K562 (cell line): ENCODE measurements at regions not wholly inside any gene's neighbourhood (a gene's known extent, or its start where the extent isn't known, plus 50 kb on each side); places are given as distances from the start of the nearest gene placed in this dataset.

Experiments
- ATAC-seq: fragments of 200-7000 bp; cut with Tn5 transposase; 3 replicates; pipeline ENCODE4 v1.9.1; 2020; ENCODE audit warnings: moderate library complexity
- BruUV-seq: library from RNA; stranded (reverse); fragments of 400-500 nt; replicated peaks from 2 replicates; lab custom pipeline; 2021; lab: Mats Ljungman, UMichigan
- CTCF ChIA-PET: fragments of 300-600 bp; formaldehyde crosslinking; extraction: SDS; loops from one replicate; lab custom pipeline; 2021; ENCODE audit warnings: low intra/inter-chr PET ratio; lab: Yijun Ruan, JAX
- POLR2A ChIA-PET: fragments of 300-600, 350-650 bp; sonication (Branson Sonifier 250); formaldehyde crosslinking; extraction: SDS; loops from one replicate; lab custom pipeline; 2021; ENCODE audit warnings: antibody characterized with exemption, inconsistent platforms; lab: Yijun Ruan, JAX
- DNase-seq, 4 experiments: peaks; one replicate each; pipeline versions ENCODE4 v3.0.0 to v3.0.0-alpha.2; 2011 to 2018; ENCODE audit warnings: low spot score in 3 of 4, mixed read lengths in 3 of 4; ENCODE audit errors: extremely low read depth in 1 of 4
- FAIRE-seq: peaks from 2 replicates; lab custom pipeline; 2011; peaks lifted over from hg19 to GRCh38; lab: Jason Lieb, UNC
- H2AFZ ChIP-seq: 2 replicates; pipeline ENCODE4 v1.6.0; 2011; ENCODE audit warnings: low read depth, low read length, control low read depth, inconsistent platforms
- H3K27ac ChIP-seq: fragments of 200-600 bp; 3 replicates; pipeline ENCODE4 v1.8.0; 2011; ENCODE audit warnings: low read depth, mild to moderate bottlenecking, control low read depth, inconsistent platforms, low read length, moderate library complexity, mixed read lengths; ENCODE audit errors: extremely low read depth
- H3K27me3 ChIP-seq, 2 experiments: fragments of 300-600 bp in 1 of 2; 2 replicates in 1 of 2; 3 replicates in 1 of 2; pipeline versions ENCODE4 v1.6.0 to v1.8.0; 2011; ENCODE audit warnings: inconsistent platforms in 2 of 2, low read length in 2 of 2, mild to moderate bottlenecking in 1 of 2, mixed read lengths in 1 of 2, moderate library complexity in 1 of 2; ENCODE audit not compliant: control insufficient read depth in 2 of 2, insufficient read depth in 2 of 2
- H3K36me3 ChIP-seq: fragments of 300-600 bp; 3 replicates; pipeline ENCODE4 v1.8.0; 2011; ENCODE audit warnings: mild to moderate bottlenecking, low read length, inconsistent platforms; ENCODE audit not compliant: control insufficient read depth, insufficient read depth
- H3K4me1 ChIP-seq, 2 experiments: fragments of 200-600 bp in 1 of 2; replicated peaks in 1 of 2; 2 replicates in 1 of 2; 3 replicates in 1 of 2; pipeline versions ENCODE4 v1.5.1 to v1.8.0; 2011; ENCODE audit warnings: inconsistent platforms in 2 of 2, low read length in 2 of 2, mild to moderate bottlenecking in 1 of 2, mixed read lengths in 1 of 2, moderate library complexity in 1 of 2; ENCODE audit not compliant: control insufficient read depth in 2 of 2, insufficient read depth in 2 of 2
- H3K4me2 ChIP-seq: 2 replicates; pipeline ENCODE4 v1.6.1; 2011; ENCODE audit warnings: low read length, control low read depth, inconsistent platforms, mixed read lengths; ENCODE audit not compliant: insufficient read depth
- H3K4me3 ChIP-seq: fragments of 200-600 bp; sonication (generic), shearing (Covaris generic); 2 replicates; pipeline ENCODE4 v1.5.1; 2016; ENCODE audit warnings: control low read depth, inconsistent platforms
- H3K79me2 ChIP-seq: fragments of 200-600 bp; 3 replicates; pipeline ENCODE4 v1.8.0; 2011; ENCODE audit warnings: low read length, inconsistent platforms; ENCODE audit not compliant: control insufficient read depth, insufficient read depth
- H3K9ac ChIP-seq, 2 experiments: 2 replicates each; pipeline versions ENCODE4 v1.6.0 to v1.6.1; 2011; ENCODE audit warnings: low read depth in 2 of 2, low read length in 2 of 2, control low read depth in 1 of 2, inconsistent platforms in 1 of 2, mild to moderate bottlenecking in 1 of 2, mixed read lengths in 1 of 2; ENCODE audit not compliant: insufficient read depth in 1 of 2
- H3K9me1 ChIP-seq: one replicate; pipeline ENCODE4 v1.6.0; 2011; ENCODE audit warnings: inconsistent platforms, mild to moderate bottlenecking, low read length, moderate library complexity; ENCODE audit not compliant: control insufficient read depth, insufficient read depth
- H3K9me3 ChIP-seq: replicated peaks from 2 replicates; pipeline ENCODE4 v1.5.1; 2011; ENCODE audit warnings: low read depth, low read length, inconsistent platforms; ENCODE audit not compliant: control insufficient read depth, insufficient read depth
- H4K20me1 ChIP-seq: replicated peaks from 2 replicates; pipeline ENCODE4 v1.6.1; 2011; ENCODE audit warnings: low read length, inconsistent platforms, mixed read lengths; ENCODE audit not compliant: control insufficient read depth, insufficient read depth
- BCOR ChIP-seq: fragments of 450-650 bp; IDR thresholded peaks from 2 replicates; pipeline ENCODE4 v1.6.1; 2016
- CTCFL ChIP-seq: IDR thresholded peaks from 2 replicates; pipeline ENCODE4 v1.6.1; 2011; ENCODE audit warnings: borderline replicate concordance, low read depth, mild to moderate bottlenecking, moderate library complexity, low read length; ENCODE audit not compliant: insufficient read depth, poor library complexity, severe bottlenecking
- FUS ChIP-seq: fragments of 200-400 bp; formaldehyde crosslinking; optimal IDR thresholded peaks from 2 replicates; pipeline ENCODE3; 2017; ENCODE audit warnings: low read depth, low read length
- HDAC1 ChIP-seq, 2 experiments: fragments of 450-650 bp; IDR thresholded peaks; 2 replicates each; pipeline ENCODE4 v1.6.1; 2016 to 2017; ENCODE audit warnings: inconsistent platforms in 1 of 2, mild to moderate bottlenecking in 1 of 2, moderate library complexity in 1 of 2
- HOXB6 ChIP-seq: fragments of 250-450 bp; sonication (Bioruptor Pico); IDR thresholded peaks from 2 replicates; pipeline ENCODE4 v1.5.1; 2022; ENCODE audit warnings: mild to moderate bottlenecking, borderline replicate concordance
- NFIX ChIP-seq: fragments of 250-450 bp; sonication (Bioruptor Pico); IDR thresholded peaks from 2 replicates; pipeline ENCODE4 v1.4.0; 2020; ENCODE audit warnings: low read depth, mild to moderate bottlenecking, moderate library complexity
- NFRKB ChIP-seq: fragments of 450-650 bp; IDR thresholded peaks from 2 replicates; pipeline ENCODE4 v1.6.1; 2016; ENCODE audit warnings: low read depth
- RBBP5 ChIP-seq: fragments of 200-600 bp; sonication (generic); IDR thresholded peaks from 2 replicates; pipeline ENCODE4 v1.6.1; 2012; ENCODE audit warnings: borderline replicate concordance, mild to moderate bottlenecking, low read length, control low read depth, inconsistent platforms; ENCODE audit not compliant: insufficient read depth, poor library complexity, severe bottlenecking
- SRSF1 ChIP-seq: fragments of 200-400 bp; formaldehyde crosslinking; IDR thresholded peaks from 2 replicates; pipeline ENCODE4 v1.6.1; 2017; ENCODE audit warnings: mild to moderate bottlenecking, low read depth, low read length, moderate library complexity
- U2AF2 ChIP-seq: fragments of 200-400 bp; formaldehyde crosslinking; optimal IDR thresholded peaks from 2 replicates; pipeline ENCODE3; 2017; ENCODE audit warnings: low read depth, mild to moderate bottlenecking, low read length
- ZNF445 ChIP-seq: fragments of 250-450 bp; sonication (Bioruptor Pico); IDR thresholded peaks from 2 replicates; pipeline ENCODE4 v1.4.0; 2020; ENCODE audit warnings: low read depth, mild to moderate bottlenecking, moderate library complexity
- ZNF766 ChIP-seq: fragments of 200-800 bp; sonication (Bioruptor generic); conservative IDR thresholded peaks from 2 replicates; pipeline ENCODE4 v1.6.1; 2016; ENCODE audit warnings: missing genetic modification characterization, missing compliant biosample characterization
- WGBS: fragments of 100-300 bp; shearing (Covaris generic); methylation state at CpG from one replicate; pipeline ENCODE4 v1.1.6; 2016; ENCODE audit warnings: low coverage, mixed read lengths; ENCODE audit not compliant: insufficient coverage; ENCODE audit errors: missing lambda C conversion rate; 5-methylcytosine and 5-hydroxymethylcytosine counted together
- in situ Hi-C: fragments of 300-500 bp; cut with MboI; formaldehyde crosslinking; loops from 4 replicates; pipeline ENCODE4 v1.15.0; 2018; ENCODE audit warnings: inconsistent platforms, mixed read lengths
- intact Hi-C: fragments of 100-400 bp; cut with micrococcal nuclease; formaldehyde crosslinking; loops from 2 replicates; pipeline ENCODE4 v1.14.2; 2022
- TF ChIP-seq, protein P1 (sequence below): fragments of 250-450 bp; sonication (Bioruptor Pico); IDR thresholded peaks from 2 replicates; pipeline ENCODE4 v1.5.0; 2021
- TF ChIP-seq, protein P2 (sequence below): fragments of 250-450 bp; sonication (Bioruptor Pico); IDR thresholded peaks from 2 replicates; pipeline ENCODE4 v1.8.0; 2021; ENCODE audit warnings: mild to moderate bottlenecking, moderate library complexity

DNA sequence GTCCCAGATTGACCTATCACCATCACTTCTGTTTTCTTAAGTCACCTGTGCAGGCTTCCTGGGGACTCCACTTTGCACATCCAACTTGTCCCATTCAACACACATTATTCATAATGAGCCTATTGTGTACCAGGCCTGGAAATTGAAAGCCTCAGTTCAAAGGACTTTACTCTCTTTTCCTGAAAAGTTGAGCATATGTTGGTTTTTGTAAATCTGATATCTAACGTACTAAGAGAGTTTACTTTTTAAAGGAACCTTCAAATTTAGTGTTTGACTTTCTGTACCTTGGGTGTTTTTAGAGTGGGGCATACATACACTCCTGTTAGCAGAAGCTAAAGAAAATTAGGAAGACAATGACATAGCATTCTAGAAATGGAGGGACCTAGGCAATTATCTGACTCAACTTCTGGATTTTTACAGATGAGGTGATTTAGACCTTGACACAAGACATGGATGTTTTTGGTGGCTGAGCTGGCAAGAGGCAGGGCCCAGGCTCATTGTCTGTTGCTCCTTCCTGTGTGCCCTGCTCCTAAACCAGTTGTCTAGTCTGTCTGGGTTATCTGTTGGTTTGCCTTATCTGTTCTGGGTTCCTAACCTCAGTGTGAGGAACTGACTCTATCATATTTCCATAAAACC is 336.5 kb downstream of the RPS6KC1 start (continued):
- TF ChIP-seq ZNF445 (CRISPR knock-in tag) = no peak

GRCh38 chr1:213388199-213388598 is 337.2 kb downstream of the RPS6KC1 start:
- FAIRE-seq (no peak), ATAC-seq (no peak), DNase-seq (no peak)
- in situ Hi-C loops (no loop called here), intact Hi-C loops (no loop called here)
- no peak for TF ChIP-seq SRSF1
- no peak for TF ChIP-seq NFRKB
- no peak for TF ChIP-seq ZNF766
- TF ChIP-seq, protein P1, sequence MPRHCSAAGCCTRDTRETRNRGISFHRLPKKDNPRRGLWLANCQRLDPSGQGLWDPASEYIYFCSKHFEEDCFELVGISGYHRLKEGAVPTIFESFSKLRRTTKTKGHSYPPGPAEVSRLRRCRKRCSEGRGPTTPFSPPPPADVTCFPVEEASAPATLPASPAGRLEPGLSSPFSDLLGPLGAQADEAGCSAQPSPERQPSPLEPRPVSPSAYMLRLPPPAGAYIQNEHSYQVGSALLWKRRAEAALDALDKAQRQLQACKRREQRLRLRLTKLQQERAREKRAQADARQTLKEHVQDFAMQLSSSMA = no peak
- TF ChIP-seq, protein P2, sequence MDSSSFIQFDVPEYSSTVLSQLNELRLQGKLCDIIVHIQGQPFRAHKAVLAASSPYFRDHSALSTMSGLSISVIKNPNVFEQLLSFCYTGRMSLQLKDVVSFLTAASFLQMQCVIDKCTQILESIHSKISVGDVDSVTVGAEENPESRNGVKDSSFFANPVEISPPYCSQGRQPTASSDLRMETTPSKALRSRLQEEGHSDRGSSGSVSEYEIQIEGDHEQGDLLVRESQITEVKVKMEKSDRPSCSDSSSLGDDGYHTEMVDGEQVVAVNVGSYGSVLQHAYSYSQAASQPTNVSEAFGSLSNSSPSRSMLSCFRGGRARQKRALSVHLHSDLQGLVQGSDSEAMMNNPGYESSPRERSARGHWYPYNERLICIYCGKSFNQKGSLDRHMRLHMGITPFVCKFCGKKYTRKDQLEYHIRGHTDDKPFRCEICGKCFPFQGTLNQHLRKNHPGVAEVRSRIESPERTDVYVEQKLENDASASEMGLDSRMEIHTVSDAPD (CRISPR knock-in tag) = no peak
- TF ChIP-seq U2AF2 = no peak
- TF ChIP-seq HDAC1 (IDR thresholded peaks at IDR 0.05) = no peak
- TF ChIP-seq RBBP5 = no peak
- no peak for TF ChIP-seq BCOR
- no peak for TF ChIP-seq NFIX
- TF ChIP-seq CTCFL = no peak
- TF ChIP-seq FUS = no peak
- TF ChIP-seq HOXB6 = no peak
- CTCF ChIA-PET = no interaction called here
- Histone ChIP-seq H3K27me3 (peaks cover 29 to 48% of the 10 kb centered on the region in 2 experiments), H3K79me2 (no peaks in the 10 kb centered on the region), H3K4me3 (no peak overlapping the region), H3K9me1 (no peaks in the 10 kb centered on the region), H3K4me1 (peaks cover 0 to 4% of the 10 kb centered on the region in 2 experiments; a peak in 1 of 5 replicates), H3K9me3 (no peaks in the 10 kb centered on the region), H3K4me2 (no peak overlapping the region), H3K9ac (no peak overlapping the region), H4K20me1 (no peaks in the 10 kb centered on the region), H3K36me3 (no peaks in the 10 kb centered on the region), H3K27ac (no peak overlapping the region), H2AFZ (no peak overlapping the region)
- POLR2A ChIA-PET = interaction anchor here (1.5 kb wide), 1 partner anchor 9 kb away, joined by 6 read pairs; no protein-coding TSS in a partner anchor
- BruUV-seq = no TSS peak
- 0% methylated on average over 7 of the region's 7 CpGs for WGBS
